GM19452 (cell line): ENCODE measurements at regions not wholly inside any gene's neighbourhood (a gene's known extent, or its start where the extent isn't known, plus 50 kb on each side); places are given as distances from the start of the nearest gene placed in this dataset.

Experiments used
- ATAC-seq: cut with Tn5 transposase; IDR thresholded peaks from one replicate; pipeline ENCODE4 v1.9.1; 2021; ENCODE audit not compliant: unreplicated experiment

GRCh38 chr6:14742171-14742570, 503.7 kb upstream of the JARID2 start:
- no peak for ATAC-seq

GRCh38 chr6:14742680-14743079, 503.2 kb upstream of the JARID2 start:
- ATAC-seq: no peak

GRCh38 chr6:14743144-14743473, 502.8 kb upstream of the JARID2 start:
- ATAC-seq: no peak

GRCh38 chr6:14743474-14744211, 502.2 kb upstream of the JARID2 start:
- ATAC-seq: no peak

GRCh38 chr6:14744212-14744556, 501.7 kb upstream of the JARID2 start:
- no peak for ATAC-seq

- no peak for ATAC-seq
These were observed 499.6 kb upstream of the JARID2 start for GRCh38 chr6:14746139-14746837.

- ATAC-seq: no peak
These were observed 497.9 kb upstream of the JARID2 start for GRCh38 chr6:14747881-14748520.

GRCh38 chr6:14748679-14749078, 497.2 kb upstream of the JARID2 start:
- ATAC-seq: no peak

- ATAC-seq: no peak
These were observed 495.7 kb upstream of the JARID2 start for GRCh38 chr6:14750059-14750661.

GRCh38 chr6:14751645-14752175, 494.2 kb upstream of the JARID2 start:
- no peak for ATAC-seq

GRCh38 chr6:14754751-14755513, 490.9 kb upstream of the JARID2 start:
- ATAC-seq: no peak

GRCh38 chr6:14756340-14756739, 489.5 kb upstream of the JARID2 start:
- no peak for ATAC-seq

GRCh38 chr6:14757014-14757413, 488.9 kb upstream of the JARID2 start:
- no peak for ATAC-seq

- no peak for ATAC-seq
These were observed 488.5 kb upstream of the JARID2 start for GRCh38 chr6:14757418-14757817.

GRCh38 chr6:14758421-14759081, 487.3 kb upstream of the JARID2 start:
- no peak for ATAC-seq

- no peak for ATAC-seq
These were observed 485.7 kb upstream of the JARID2 start for GRCh38 chr6:14759976-14760672.

GRCh38 chr6:14762077-14762476, 483.8 kb upstream of the JARID2 start:
- no peak for ATAC-seq

- no peak for ATAC-seq
These were observed 482.7 kb upstream of the JARID2 start for GRCh38 chr6:14763139-14763538.

GRCh38 chr6:14763616-14764015, 482.3 kb upstream of the JARID2 start:
- ATAC-seq: no peak

- no peak for ATAC-seq
These were observed 480.8 kb upstream of the JARID2 start for GRCh38 chr6:14765106-14765505.
